Muscle of back (tissue), 3 donors: ENCODE measurements at regions not wholly inside any gene's neighbourhood (a gene's known extent, or its start where the extent isn't known, plus 50 kb on each side); places are given as distances from the start of the nearest gene placed in this dataset.

Experiments
- DNase-seq, 3 donors: peaks; one replicate each; pipeline versions ENCODE4 v3.0.0 to v3.0.0-alpha.2; 2013

- peak in 1 of 3 donors; percentile 67 for DNase-seq
Observed at GRCh38 chr6:22056398-22056797, 240.4 kb downstream of the PRL start.

GRCh38 chr6:22057962-22058361 is 238.9 kb downstream of the PRL start:
- no peak for DNase-seq

GRCh38 chr6:22059126-22059525 is 237.7 kb downstream of the PRL start:
- peak in 1 of 3 donors; percentile 48 for DNase-seq

GRCh38 chr6:22059946-22060345 is 236.9 kb downstream of the PRL start:
- DNase-seq, result no peak

- peak in 1 of 3 donors; percentile 30 for DNase-seq
Observed at GRCh38 chr6:22062807-22063408, 233.9 kb downstream of the PRL start.

- no peak for DNase-seq
Observed at GRCh38 chr6:22064558-22064957, 232.3 kb downstream of the PRL start.

- DNase-seq, result peak; percentile 71 to 95 (median 86)
Observed at GRCh38 chr6:22067122-22067521, 229.7 kb downstream of the PRL start.

GRCh38 chr6:22067671-22068070 is 229.2 kb downstream of the PRL start:
- no peak for DNase-seq

GRCh38 chr6:22068561-22069305 is 228.1 kb downstream of the PRL start:
- peak in 1 of 3 donors; percentile 19 for DNase-seq

GRCh38 chr6:22069306-22069800 is 227.5 kb downstream of the PRL start:
- peak in 1 of 3 donors; percentile 76 for DNase-seq

GRCh38 chr6:22071270-22072041 is 225.4 kb downstream of the PRL start:
- DNase-seq, result peak; percentile 67 to 94 (median 82)

- DNase-seq, result peak in 1 of 3 donors; percentile 37
Observed at GRCh38 chr6:22072949-22073348, 223.9 kb downstream of the PRL start.

GRCh38 chr6:22073516-22074198 is 223.2 kb downstream of the PRL start:
- peak in 1 of 3 donors; percentile 23 for DNase-seq

- DNase-seq, result no peak
Observed at GRCh38 chr6:22078288-22078687, 218.5 kb downstream of the PRL start.

- DNase-seq, result no peak
Observed at GRCh38 chr6:22078802-22079545, 217.9 kb downstream of the PRL start.

- no peak for DNase-seq
Observed at GRCh38 chr6:22079783-22080182, 217.1 kb downstream of the PRL start.

- peak in 1 of 3 donors; percentile 48 for DNase-seq
Observed at GRCh38 chr6:22081709-22082108, 215.1 kb downstream of the PRL start.

GRCh38 chr6:22082218-22082617 is 214.6 kb downstream of the PRL start:
- DNase-seq, result peak in 1 of 3 donors; percentile 80

GRCh38 chr6:22083119-22083518 is 213.7 kb downstream of the PRL start:
- DNase-seq, result peak; percentile 70 to 91 (median 80)

- no peak for DNase-seq
Observed at GRCh38 chr6:22087960-22088706, 208.7 kb downstream of the PRL start.
